Hepatocyte (in vitro differentiated cells): ENCODE measurements at regions not wholly inside any gene's neighbourhood (a gene's known extent, or its start where the extent isn't known, plus 50 kb on each side); places are given as distances from the start of the nearest gene placed in this dataset.

Source experiments
- DNase-seq: peaks from one replicate; pipeline ENCODE4 v3.0.0-alpha.2; 2016; ENCODE audit warnings: low spot score
- H2AFZ ChIP-seq: fragments of 200-600 bp; sonication (generic); 2 replicates; pipeline ENCODE4 v1.6.0; 2016; ENCODE audit warnings: antibody characterized with exemption, mild to moderate bottlenecking
- H3K27ac ChIP-seq: fragments of 200-600 bp; sonication (generic); 2 replicates; pipeline ENCODE4 v1.5.1; 2016; ENCODE audit warnings: mild to moderate bottlenecking
- H3K27me3 ChIP-seq: fragments of 200-600 bp; sonication (generic); 2 replicates; pipeline ENCODE4 v1.6.1; 2016
- H3K36me3 ChIP-seq: fragments of 200-600 bp; sonication (generic); replicated peaks from 2 replicates; pipeline ENCODE4 v1.5.1; 2016; ENCODE audit warnings: low read depth; ENCODE audit not compliant: insufficient read depth
- H3K4me1 ChIP-seq: fragments of 200-600 bp; sonication (generic); 2 replicates; pipeline ENCODE4 v1.5.1; 2016; ENCODE audit warnings: mild to moderate bottlenecking, moderate library complexity; ENCODE audit not compliant: insufficient read depth
- H3K4me2 ChIP-seq: fragments of 200-600 bp; sonication (generic); 2 replicates; pipeline ENCODE4 v1.6.0; 2016
- H3K4me3 ChIP-seq: fragments of 200-600 bp; sonication (generic); 2 replicates; pipeline ENCODE4 v1.5.1; 2016; ENCODE audit warnings: mild to moderate bottlenecking
- H3K79me2 ChIP-seq: fragments of 200-600 bp; sonication (generic); 2 replicates; pipeline ENCODE4 v1.6.0; 2017; ENCODE audit warnings: mild to moderate bottlenecking
- H3K9me2 ChIP-seq: fragments of 200-600 bp; sonication (generic); replicated peaks from 2 replicates; pipeline ENCODE4 v1.6.0; 2017; ENCODE audit warnings: mild to moderate bottlenecking; ENCODE audit not compliant: insufficient read depth
- H3K9me3 ChIP-seq: fragments of 200-600 bp; sonication (generic); 2 replicates; pipeline ENCODE4 v1.5.1; 2016; ENCODE audit warnings: low read depth, mild to moderate bottlenecking
- H4K20me1 ChIP-seq: fragments of 200-600 bp; sonication (generic); 2 replicates; pipeline ENCODE4 v1.6.0; 2016; ENCODE audit warnings: mild to moderate bottlenecking; ENCODE audit not compliant: insufficient read depth, poor library complexity, severe bottlenecking
- CTCF ChIP-seq: fragments of 200-600 bp; sonication (generic); IDR thresholded peaks from 2 replicates; pipeline ENCODE4 v1.5.1; 2016; ENCODE audit warnings: antibody characterized with exemption, mild to moderate bottlenecking; ENCODE audit not compliant: poor library complexity
- EZH2 ChIP-seq: fragments of 200-600 bp; sonication (generic); IDR thresholded peaks from 2 replicates; pipeline ENCODE4 v1.6.1; 2016; ENCODE audit warnings: antibody characterized with exemption, mild to moderate bottlenecking, borderline replicate concordance
- EZH2phosphoT487 ChIP-seq: fragments of 200-600 bp; sonication (generic); IDR thresholded peaks from one replicate; pipeline ENCODE4 v1.6.1; 2018; ENCODE audit warnings: antibody characterized with exemption, mild to moderate bottlenecking, low read depth, moderate library complexity; ENCODE audit not compliant: unreplicated experiment, severe bottlenecking
- WGBS: methylation state at CpG from one replicate; pipeline ENCODE4 v1.1.6; 2016; ENCODE audit warnings: low lambda C conversion rate; ENCODE audit errors: missing lambda C conversion rate; 5-methylcytosine and 5-hydroxymethylcytosine counted together

- no peaks in the 10 kb centered on the region for H4K20me1 ChIP-seq
- H3K9me3 ChIP-seq: no peaks in the 10 kb centered on the region
- no peaks in the 10 kb centered on the region for H3K4me1 ChIP-seq
- H3K79me2 ChIP-seq: no peaks in the 10 kb centered on the region
- DNase-seq: no peak
- H2AFZ ChIP-seq: no peak overlapping the region
- H3K9me2 ChIP-seq: no peaks in the 10 kb centered on the region
- no peaks in the 10 kb centered on the region for H3K27me3 ChIP-seq
- no peak overlapping the region for H3K4me3 ChIP-seq
- TF ChIP-seq CTCF (no peak), EZH2 (no peak), EZH2phosphoT487 (no peak)
- no peak overlapping the region for H3K27ac ChIP-seq
- peaks cover 3% of the 10 kb centered on the region for H3K36me3 ChIP-seq
- H3K4me2 ChIP-seq: no peak overlapping the region
- WGBS: 53% methylated on average over 4 of the region's 4 CpGs
Observed at GRCh38 chr10:3658766-3659165, 126.2 kb downstream of the KLF6 start.

GRCh38 chr10:3656214-3656613 is 128.8 kb downstream of the KLF6 start:
- 80% methylated on average over 3 of the region's 3 CpGs for WGBS
- no peak overlapping the region for H3K4me3 ChIP-seq
- no peaks in the 10 kb centered on the region for H3K4me1 ChIP-seq
- H2AFZ ChIP-seq: no peak overlapping the region
- H3K9me3 ChIP-seq: no peaks in the 10 kb centered on the region
- H3K79me2 ChIP-seq: no peaks in the 10 kb centered on the region
- DNase-seq: no peak
- TF ChIP-seq EZH2 (no peak), EZH2phosphoT487 (no peak)
- H3K36me3 ChIP-seq: peaks cover 3% of the 10 kb centered on the region
- H3K9me2 ChIP-seq: no peaks in the 10 kb centered on the region
- H3K27ac ChIP-seq: no peak overlapping the region
- H4K20me1 ChIP-seq: no peaks in the 10 kb centered on the region
- H3K4me2 ChIP-seq: no peak overlapping the region
- no peaks in the 10 kb centered on the region for H3K27me3 ChIP-seq

- no peak overlapping the region for H2AFZ ChIP-seq
- H3K9me2 ChIP-seq: no peaks in the 10 kb centered on the region
- H3K79me2 ChIP-seq: no peaks in the 10 kb centered on the region
- no peaks in the 10 kb centered on the region for H3K9me3 ChIP-seq
- no peak overlapping the region for H3K4me2 ChIP-seq
- no peaks in the 10 kb centered on the region for H3K4me1 ChIP-seq
- H3K27ac ChIP-seq: no peak overlapping the region
- 66% methylated on average over 7 of the region's 7 CpGs for WGBS
- H3K36me3 ChIP-seq: peaks cover 3% of the 10 kb centered on the region
- no peak overlapping the region for H3K4me3 ChIP-seq
- no peaks in the 10 kb centered on the region for H3K27me3 ChIP-seq
- H4K20me1 ChIP-seq: no peaks in the 10 kb centered on the region
- DNase-seq: no peak
- TF ChIP-seq EZH2: no peak
- TF ChIP-seq EZH2phosphoT487: no peak
- no peak for TF ChIP-seq CTCF
Observed at GRCh38 chr10:3655528-3655927, 129.5 kb downstream of the KLF6 start.

- Histone ChIP-seq H3K4me3 (no peak overlapping the region), H2AFZ (no peak overlapping the region), H3K27me3 (no peaks in the 10 kb centered on the region), H3K9me2 (no peaks in the 10 kb centered on the region), H3K36me3 (peaks cover 3% of the 10 kb centered on the region), H3K79me2 (no peaks in the 10 kb centered on the region), H3K9me3 (no peaks in the 10 kb centered on the region), H3K4me1 (no peaks in the 10 kb centered on the region), H4K20me1 (no peaks in the 10 kb centered on the region), H3K27ac (no peak overlapping the region), H3K4me2 (no peak overlapping the region)
- DNase-seq: no peak
- 70% methylated on average over 1 of the region's 1 CpG for WGBS
- TF ChIP-seq CTCF (no peak), EZH2phosphoT487 (no peak), EZH2 (no peak)
Observed at GRCh38 chr10:3654980-3655379, 130.0 kb downstream of the KLF6 start.
